ENCODE measurements at regions not wholly inside any gene's neighbourhood (a gene's known extent, or its start where the extent isn't known, plus 50 kb on each side); places are given as distances from the start of the nearest gene placed in this dataset.

DNA sequence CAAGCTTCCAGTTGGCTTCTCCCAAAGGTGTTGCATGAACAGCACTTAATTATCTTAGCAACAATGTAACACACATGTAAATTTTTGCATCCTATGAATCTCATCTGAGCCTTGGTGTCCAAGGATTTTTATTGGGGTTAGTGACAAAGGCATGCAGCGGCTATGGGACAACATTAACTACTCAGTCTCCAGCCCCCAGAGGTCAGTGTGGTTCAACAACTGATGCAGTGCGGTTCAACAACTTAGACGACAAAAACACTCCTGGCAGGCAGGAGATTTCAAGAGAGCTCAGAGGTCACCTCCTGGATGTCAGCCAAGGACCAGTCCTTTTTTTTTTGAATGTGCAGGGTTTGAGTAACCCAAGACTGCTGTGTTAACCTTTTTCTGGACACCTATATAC lies 77.5 kb upstream of the HMCN1 start:
- no peaks in the 10 kb centered on the region for H3K36me3 ChIP-seq (ENCODE audit: insufficient read depth)
- no peak overlapping the region for H3K27ac ChIP-seq
- no peak overlapping the region for H3K4me3 ChIP-seq (IDR thresholded peaks at IDR 0.05; ENCODE audit: insufficient read depth, low read depth, low read length)
- TF ChIP-seq, protein P1, sequence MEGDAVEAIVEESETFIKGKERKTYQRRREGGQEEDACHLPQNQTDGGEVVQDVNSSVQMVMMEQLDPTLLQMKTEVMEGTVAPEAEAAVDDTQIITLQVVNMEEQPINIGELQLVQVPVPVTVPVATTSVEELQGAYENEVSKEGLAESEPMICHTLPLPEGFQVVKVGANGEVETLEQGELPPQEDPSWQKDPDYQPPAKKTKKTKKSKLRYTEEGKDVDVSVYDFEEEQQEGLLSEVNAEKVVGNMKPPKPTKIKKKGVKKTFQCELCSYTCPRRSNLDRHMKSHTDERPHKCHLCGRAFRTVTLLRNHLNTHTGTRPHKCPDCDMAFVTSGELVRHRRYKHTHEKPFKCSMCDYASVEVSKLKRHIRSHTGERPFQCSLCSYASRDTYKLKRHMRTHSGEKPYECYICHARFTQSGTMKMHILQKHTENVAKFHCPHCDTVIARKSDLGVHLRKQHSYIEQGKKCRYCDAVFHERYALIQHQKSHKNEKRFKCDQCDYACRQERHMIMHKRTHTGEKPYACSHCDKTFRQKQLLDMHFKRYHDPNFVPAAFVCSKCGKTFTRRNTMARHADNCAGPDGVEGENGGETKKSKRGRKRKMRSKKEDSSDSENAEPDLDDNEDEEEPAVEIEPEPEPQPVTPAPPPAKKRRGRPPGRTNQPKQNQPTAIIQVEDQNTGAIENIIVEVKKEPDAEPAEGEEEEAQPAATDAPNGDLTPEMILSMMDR (conservative IDR thresholded peaks at IDR 0.05; ENCODE audit: low read depth, low read length), result no peak
- no peak overlapping the region for H2AFZ ChIP-seq (ENCODE audit: low read depth)
- H3K4me1 ChIP-seq (ENCODE audit: low read depth, poor library complexity, severe bottlenecking), result no peaks in the 10 kb centered on the region
- H4K20me1 ChIP-seq (ENCODE audit: insufficient read depth), result no peaks in the 10 kb centered on the region
- no peak overlapping the region for H3K9ac ChIP-seq
- H3K79me2 ChIP-seq (ENCODE audit: insufficient read depth, low read depth), result no peaks in the 10 kb centered on the region
- H3K27me3 ChIP-seq (ENCODE audit: insufficient read depth, low read depth), result no peaks in the 10 kb centered on the region
- H3K4me2 ChIP-seq, result no peak overlapping the region

DNA sequence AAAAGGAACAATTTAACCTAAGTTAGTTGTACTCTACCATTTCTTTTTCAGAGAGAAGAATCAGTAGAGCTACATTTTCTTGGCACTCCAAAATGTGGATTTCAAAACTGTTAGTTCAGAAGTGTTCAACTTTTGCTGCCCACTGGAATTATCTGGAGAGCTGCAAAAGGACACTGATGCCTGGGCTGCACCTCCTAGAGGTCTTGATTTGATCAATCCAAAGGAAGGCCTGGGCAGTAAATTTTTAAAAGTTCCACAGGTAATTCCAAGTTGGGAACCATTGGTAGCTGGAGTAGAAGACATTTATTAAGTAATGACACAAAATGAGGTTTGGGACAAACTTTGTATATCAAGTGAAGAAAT lies 79.3 kb upstream of the HMCN1 start:
- Histone ChIP-seq H3K36me3 (ENCODE audit: insufficient read depth) (no peaks in the 10 kb centered on the region), H2AFZ (ENCODE audit: low read depth) (no peak overlapping the region), H3K4me1 (ENCODE audit: low read depth, poor library complexity, severe bottlenecking) (no peaks in the 10 kb centered on the region), H4K20me1 (ENCODE audit: insufficient read depth) (no peaks in the 10 kb centered on the region), H3K4me2 (no peak overlapping the region), H3K4me3 (IDR thresholded peaks at IDR 0.05; ENCODE audit: insufficient read depth, low read depth, low read length) (no peak overlapping the region), H3K27me3 (ENCODE audit: insufficient read depth, low read depth) (no peaks in the 10 kb centered on the region), H3K27ac (no peak overlapping the region), H3K9ac (no peak overlapping the region), H3K79me2 (ENCODE audit: insufficient read depth, low read depth) (no peaks in the 10 kb centered on the region)
- TF ChIP-seq, protein P1 (conservative IDR thresholded peaks at IDR 0.05; ENCODE audit: low read depth, low read length), result no peak

GRCh38 chr1:185654199-185654951 lies 79.8 kb upstream of the HMCN1 start:
- H2AFZ ChIP-seq (ENCODE audit: low read depth), result no peak overlapping the region
- no peak overlapping the region for H3K4me2 ChIP-seq
- H3K27me3 ChIP-seq (ENCODE audit: insufficient read depth, low read depth), result no peaks in the 10 kb centered on the region
- H3K79me2 ChIP-seq (ENCODE audit: insufficient read depth, low read depth), result no peaks in the 10 kb centered on the region
- H3K9ac ChIP-seq, result no peak overlapping the region
- no peaks in the 10 kb centered on the region for H4K20me1 ChIP-seq (ENCODE audit: insufficient read depth)
- TF ChIP-seq, protein P1 (conservative IDR thresholded peaks at IDR 0.05; ENCODE audit: low read depth, low read length), result no peak
- H3K4me1 ChIP-seq (ENCODE audit: low read depth, poor library complexity, severe bottlenecking), result no peaks in the 10 kb centered on the region
- no peak overlapping the region for H3K4me3 ChIP-seq (IDR thresholded peaks at IDR 0.05; ENCODE audit: insufficient read depth, low read depth, low read length)
- H3K27ac ChIP-seq, result no peak overlapping the region
- H3K36me3 ChIP-seq (ENCODE audit: insufficient read depth), result no peaks in the 10 kb centered on the region

- no peak overlapping the region for H3K4me2 ChIP-seq
- no peaks in the 10 kb centered on the region for H4K20me1 ChIP-seq (ENCODE audit: insufficient read depth)
- TF ChIP-seq, protein P1 (conservative IDR thresholded peaks at IDR 0.05; ENCODE audit: low read depth, low read length), result no peak
- H2AFZ ChIP-seq (ENCODE audit: low read depth), result no peak overlapping the region
- no peaks in the 10 kb centered on the region for H3K27me3 ChIP-seq (ENCODE audit: insufficient read depth, low read depth)
- H3K27ac ChIP-seq, result no peak overlapping the region
- H3K9ac ChIP-seq, result no peak overlapping the region
- no peaks in the 10 kb centered on the region for H3K79me2 ChIP-seq (ENCODE audit: insufficient read depth, low read depth)
- H3K4me3 ChIP-seq (IDR thresholded peaks at IDR 0.05; ENCODE audit: insufficient read depth, low read depth, low read length), result no peak overlapping the region
- H3K4me1 ChIP-seq (ENCODE audit: low read depth, poor library complexity, severe bottlenecking), result no peaks in the 10 kb centered on the region
- no peaks in the 10 kb centered on the region for H3K36me3 ChIP-seq (ENCODE audit: insufficient read depth)
Observed at GRCh38 chr1:185653615-185654014, 80.6 kb upstream of the HMCN1 start.
